Right lobe of liver (tissue), 4 donors: ENCODE measurements at regions not wholly inside any gene's neighbourhood (a gene's known extent, or its start where the extent isn't known, plus 50 kb on each side); places are given as distances from the start of the nearest gene placed in this dataset.

Experiments
- POLR2A ChIP-seq: fragments of 450-650 bp; IDR thresholded peaks from one replicate; pipeline ENCODE4 v1.6.1; 2017; ENCODE audit warnings: antibody characterized with exemption, mild to moderate bottlenecking
- TF ChIP-seq, protein P1 (sequence below), 4 donors: fragments of 200-600 bp in 3 of 4; fragments of 450-650 bp in 1 of 4; IDR thresholded peaks; one replicate each; pipeline versions ENCODE4 v1.5.1 to v1.8.0; 2016 to 2022; ENCODE audit warnings: antibody characterized with exemption in 4 of 4, mild to moderate bottlenecking in 2 of 4
- donor health status: DM: no; HTN: no; CAD: no.
- donor health status: DM: no; HTN: no; CAD: no.
- donor health status: DM: no; HTN: yes; CAD: no.

DNA sequence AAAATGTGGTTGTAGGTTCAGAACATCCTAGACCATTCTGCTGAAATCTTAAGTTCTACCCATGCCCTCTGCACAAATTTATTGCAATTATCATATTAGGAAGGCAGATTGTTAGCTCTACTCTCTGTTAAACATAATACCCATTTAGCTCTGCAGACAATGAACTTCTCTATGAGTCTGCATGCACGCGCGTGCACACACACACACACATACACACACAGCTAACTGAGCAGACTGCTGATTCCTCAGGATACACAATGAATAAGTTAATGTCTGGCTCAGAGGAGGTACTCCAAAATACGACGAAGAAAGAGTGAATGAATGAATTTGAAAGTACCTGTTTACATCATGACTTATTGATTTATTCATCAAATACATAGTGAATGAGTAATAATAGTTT is 276.2 kb upstream of the SORCS1 start:
- TF ChIP-seq, protein P1, sequence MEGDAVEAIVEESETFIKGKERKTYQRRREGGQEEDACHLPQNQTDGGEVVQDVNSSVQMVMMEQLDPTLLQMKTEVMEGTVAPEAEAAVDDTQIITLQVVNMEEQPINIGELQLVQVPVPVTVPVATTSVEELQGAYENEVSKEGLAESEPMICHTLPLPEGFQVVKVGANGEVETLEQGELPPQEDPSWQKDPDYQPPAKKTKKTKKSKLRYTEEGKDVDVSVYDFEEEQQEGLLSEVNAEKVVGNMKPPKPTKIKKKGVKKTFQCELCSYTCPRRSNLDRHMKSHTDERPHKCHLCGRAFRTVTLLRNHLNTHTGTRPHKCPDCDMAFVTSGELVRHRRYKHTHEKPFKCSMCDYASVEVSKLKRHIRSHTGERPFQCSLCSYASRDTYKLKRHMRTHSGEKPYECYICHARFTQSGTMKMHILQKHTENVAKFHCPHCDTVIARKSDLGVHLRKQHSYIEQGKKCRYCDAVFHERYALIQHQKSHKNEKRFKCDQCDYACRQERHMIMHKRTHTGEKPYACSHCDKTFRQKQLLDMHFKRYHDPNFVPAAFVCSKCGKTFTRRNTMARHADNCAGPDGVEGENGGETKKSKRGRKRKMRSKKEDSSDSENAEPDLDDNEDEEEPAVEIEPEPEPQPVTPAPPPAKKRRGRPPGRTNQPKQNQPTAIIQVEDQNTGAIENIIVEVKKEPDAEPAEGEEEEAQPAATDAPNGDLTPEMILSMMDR (IDR thresholded peaks at IDR 0.05) = no peak
- TF ChIP-seq POLR2A = no peak
